Stimulated activated CD8-positive, alpha-beta memory T cell treated with anti-CD3 and anti-CD28 coated beads, Interleukin-7, amount 100 ng/mL, for 4 hours (primary cell): ENCODE measurements at regions not wholly inside any gene's neighbourhood (a gene's known extent, or its start where the extent isn't known, plus 50 kb on each side); places are given as distances from the start of the nearest gene placed in this dataset.
"Not testable (repeated sequence)": the region's sequence is repeated elsewhere in the genome, so short reads cannot be mapped to it uniquely, and the experiment has no call there.

Experiments
- DNase-seq, 2 donors: peaks; one replicate each; pipeline ENCODE4 v3.0.0-alpha.2; 2020; ENCODE audit warnings: low read depth in 2 of 2

GRCh38 chr7:52592698-52593097 is 442.7 kb upstream of the POM121L12 start:
- no peak for DNase-seq

GRCh38 chr7:52586704-52587103 is 448.7 kb upstream of the POM121L12 start:
- no peak for DNase-seq

- DNase-seq = no peak
Measured at GRCh38 chr7:52584041-52584440, 451.4 kb upstream of the POM121L12 start.

GRCh38 chr7:52573141-52573540 is 462.3 kb upstream of the POM121L12 start:
- DNase-seq = not testable (repeated sequence)

- DNase-seq = no peak
Measured at GRCh38 chr7:52571026-52571425, 464.4 kb upstream of the POM121L12 start.

GRCh38 chr7:52569151-52569550 is 466.3 kb upstream of the POM121L12 start:
- DNase-seq = no peak

- DNase-seq = no peak
Measured at GRCh38 chr7:52565974-52566373, 469.5 kb upstream of the POM121L12 start.

GRCh38 chr7:52555805-52556204 is 479.6 kb upstream of the POM121L12 start:
- no peak for DNase-seq

- DNase-seq = no peak
Measured at GRCh38 chr7:52547308-52547910, 488.0 kb upstream of the POM121L12 start.

GRCh38 chr7:52541198-52541765 is 494.2 kb upstream of the POM121L12 start:
- not testable (repeated sequence) for DNase-seq

- DNase-seq = no peak
Measured at GRCh38 chr7:52540041-52540440, 495.4 kb upstream of the POM121L12 start.

GRCh38 chr7:52539414-52539813 is 496.0 kb upstream of the POM121L12 start:
- DNase-seq = no peak

- no peak for DNase-seq
Measured at GRCh38 chr7:52537051-52537450, 498.4 kb upstream of the POM121L12 start.

- DNase-seq = no peak
Measured at GRCh38 chr7:52525772-52526341, 509.6 kb upstream of the POM121L12 start.

GRCh38 chr7:52518869-52519268 is 516.6 kb upstream of the POM121L12 start:
- no peak for DNase-seq

- DNase-seq = no peak
Measured at GRCh38 chr7:52512656-52513055, 522.8 kb upstream of the POM121L12 start.

- DNase-seq = no peak
Measured at GRCh38 chr7:52507546-52508255, 527.7 kb upstream of the POM121L12 start.

- DNase-seq = no peak
Measured at GRCh38 chr7:52506325-52506724, 529.1 kb upstream of the POM121L12 start.

GRCh38 chr7:52504561-52504960 is 530.9 kb upstream of the POM121L12 start:
- DNase-seq = no peak

- no peak for DNase-seq
Measured at GRCh38 chr7:52502281-52502680, 533.2 kb upstream of the POM121L12 start.

GRCh38 chr7:52501696-52502095 is 533.7 kb upstream of the POM121L12 start:
- DNase-seq = no peak

GRCh38 chr7:52500841-52501240 is 534.6 kb upstream of the POM121L12 start:
- DNase-seq = no peak

- DNase-seq = no peak
Measured at GRCh38 chr7:52498366-52498765, 537.1 kb upstream of the POM121L12 start.
